ENCODE measurements at regions not wholly inside any gene's neighbourhood (a gene's known extent, or its start where the extent isn't known, plus 50 kb on each side); places are given as distances from the start of the nearest gene placed in this dataset.

GRCh38 chr5:67518227-67518626, 321.6 kb upstream of the CD180 start:
- POLR2A ChIA-PET = no interaction called here
- DNase-seq (ENCODE audit: low read depth in 1 of 2, low spot score in 1 of 2) (no peak), ATAC-seq (no peak), FAIRE-seq (no peak)
- H3K9me3 ChIP-seq = no peaks in the 10 kb centered on the region
- H3K4me1 ChIP-seq = no peaks in the 10 kb centered on the region
- WGBS (ENCODE audit: missing lambda C conversion rate) = 16% methylated on average over 2 of the region's 2 CpGs
- TF ChIP-seq POLR2A (IDR thresholded peaks at IDR 0.05; ENCODE audit: low read length) = no peak
- TF ChIP-seq CHD2 (IDR thresholded peaks at IDR 0.05; ENCODE audit: low read length, partially characterized antibody) = no peak
- TF ChIP-seq TFCP2L1 (CRISPR knock-in tag; IDR thresholded peaks at IDR 0.05) = no peak
- no peak for TF ChIP-seq RARB (CRISPR knock-in tag; IDR thresholded peaks at IDR 0.05)
- no peak for TF ChIP-seq HOXB13 (CRISPR knock-in tag; IDR thresholded peaks at IDR 0.05; ENCODE audit: low read depth)
- TF ChIP-seq RFX5 (IDR thresholded peaks at IDR 0.05) = no peak
- TF ChIP-seq, protein P1, sequence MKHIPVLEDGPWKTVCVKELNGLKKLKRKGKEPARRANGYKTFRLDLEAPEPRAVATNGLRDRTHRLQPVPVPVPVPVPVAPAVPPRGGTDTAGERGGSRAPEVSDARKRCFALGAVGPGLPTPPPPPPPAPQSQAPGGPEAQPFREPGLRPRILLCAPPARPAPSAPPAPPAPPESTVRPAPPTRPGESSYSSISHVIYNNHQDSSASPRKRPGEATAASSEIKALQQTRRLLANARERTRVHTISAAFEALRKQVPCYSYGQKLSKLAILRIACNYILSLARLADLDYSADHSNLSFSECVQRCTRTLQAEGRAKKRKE (CRISPR knock-in tag; IDR thresholded peaks at IDR 0.05; ENCODE audit: low read depth) = no peak
- no peak for TF ChIP-seq HOXA7 (CRISPR knock-in tag; IDR thresholded peaks at IDR 0.05)
- TF ChIP-seq, protein P2, sequence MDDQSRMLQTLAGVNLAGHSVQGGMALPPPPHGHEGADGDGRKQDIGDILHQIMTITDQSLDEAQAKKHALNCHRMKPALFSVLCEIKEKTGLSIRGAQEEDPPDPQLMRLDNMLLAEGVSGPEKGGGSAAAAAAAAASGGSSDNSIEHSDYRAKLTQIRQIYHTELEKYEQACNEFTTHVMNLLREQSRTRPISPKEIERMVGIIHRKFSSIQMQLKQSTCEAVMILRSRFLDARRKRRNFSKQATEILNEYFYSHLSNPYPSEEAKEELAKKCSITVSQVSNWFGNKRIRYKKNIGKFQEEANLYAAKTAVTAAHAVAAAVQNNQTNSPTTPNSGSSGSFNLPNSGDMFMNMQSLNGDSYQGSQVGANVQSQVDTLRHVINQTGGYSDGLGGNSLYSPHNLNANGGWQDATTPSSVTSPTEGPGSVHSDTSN (IDR thresholded peaks at IDR 0.05) = no peak
- no peak overlapping the region for H3K4me2 ChIP-seq
- H3K27ac ChIP-seq = no peak overlapping the region
- no peak overlapping the region for H3K4me3 ChIP-seq
- CTCF ChIA-PET = interaction anchor here (0.6 kb wide), 1 partner anchor 31 kb away, joined by 3 read pairs; no protein-coding TSS in a partner anchor

DNA sequence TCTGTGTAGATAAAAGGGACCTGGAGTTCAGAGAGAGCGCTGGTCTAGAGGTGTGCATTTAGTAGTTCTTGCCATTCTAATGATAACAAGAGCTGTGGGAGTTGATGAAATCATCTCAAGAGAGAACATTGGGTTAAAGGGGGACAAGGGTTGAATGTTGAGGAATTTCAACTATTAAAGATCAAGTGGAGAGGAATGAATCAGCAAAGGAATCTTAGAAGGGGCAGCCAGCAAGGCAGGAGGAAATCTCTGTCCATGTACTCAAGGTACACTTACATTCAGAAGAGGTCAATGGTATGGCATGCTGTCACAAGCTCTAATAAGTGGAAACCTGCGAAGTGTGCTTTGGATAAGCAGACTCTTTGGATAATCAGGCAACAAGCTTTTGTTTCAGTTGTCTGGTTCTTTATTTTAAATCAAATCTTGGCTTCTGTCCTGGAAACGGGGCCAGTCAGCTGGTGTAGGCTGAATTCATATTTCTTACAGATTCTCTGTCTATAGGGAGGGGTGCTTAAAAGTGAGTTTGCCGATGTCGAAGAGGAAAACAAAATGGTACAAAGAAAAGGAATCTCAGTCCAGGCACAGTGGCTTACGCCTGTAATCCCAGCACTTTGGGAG, 320.5 kb upstream of the CD180 start:
- FAIRE-seq = no peak
- CTCF ChIA-PET = no interaction called here
- Histone ChIP-seq H3K4me2 (no peak overlapping the region), H3K4me1 (no peaks in the 10 kb centered on the region), H3K4me3 (no peak overlapping the region), H3K9me3 (no peaks in the 10 kb centered on the region), H3K27ac (no peak overlapping the region)
- POLR2A ChIA-PET = no interaction called here
- ATAC-seq = no peak
- peak in 1 of 2 experiments; percentile 12 for DNase-seq (ENCODE audit: low read depth in 1 of 2, low spot score in 1 of 2)
- TF ChIP-seq HOXB5 (CRISPR knock-in tag; IDR thresholded peaks at IDR 0.05) (no peak), MAZ (IDR thresholded peaks at IDR 0.05; ENCODE audit: borderline replicate concordance, low read depth, low read length) (no peak), RNF2 (IDR thresholded peaks at IDR 0.05; ENCODE audit: borderline replicate concordance, low read depth) (no peak), ESRRA (IDR thresholded peaks at IDR 0.05; ENCODE audit: borderline replicate concordance, low read length) (no peak), MYC (IDR thresholded peaks at IDR 0.05; ENCODE audit: borderline replicate concordance, low read length) (no peak), KDM5A (IDR thresholded peaks at IDR 0.05) (no peak), ZNF302 (CRISPR knock-in tag; IDR thresholded peaks at IDR 0.05) (no peak), FOSL2 (IDR thresholded peaks at IDR 0.05) (no peak), FOSL2 (CRISPR knock-in tag; IDR thresholded peaks at IDR 0.05) (no peak), RFX5 (IDR thresholded peaks at IDR 0.05) (no peak), RARB (CRISPR knock-in tag; IDR thresholded peaks at IDR 0.05) (no peak), RCOR1 (IDR thresholded peaks at IDR 0.05; ENCODE audit: low read depth, low read length) (no peak), ZC3H11A (IDR thresholded peaks at IDR 0.05) (no peak), FOSB (CRISPR knock-in tag; IDR thresholded peaks at IDR 0.05) (no peak), FOXS1 (CRISPR knock-in tag; IDR thresholded peaks at IDR 0.05) (no peak), HEYL (CRISPR knock-in tag; IDR thresholded peaks at IDR 0.05) (no peak), NFE2L2 (conservative IDR thresholded peaks at IDR 0.05; ENCODE audit: low read length) (no peak)
- TF ChIP-seq, protein P3, sequence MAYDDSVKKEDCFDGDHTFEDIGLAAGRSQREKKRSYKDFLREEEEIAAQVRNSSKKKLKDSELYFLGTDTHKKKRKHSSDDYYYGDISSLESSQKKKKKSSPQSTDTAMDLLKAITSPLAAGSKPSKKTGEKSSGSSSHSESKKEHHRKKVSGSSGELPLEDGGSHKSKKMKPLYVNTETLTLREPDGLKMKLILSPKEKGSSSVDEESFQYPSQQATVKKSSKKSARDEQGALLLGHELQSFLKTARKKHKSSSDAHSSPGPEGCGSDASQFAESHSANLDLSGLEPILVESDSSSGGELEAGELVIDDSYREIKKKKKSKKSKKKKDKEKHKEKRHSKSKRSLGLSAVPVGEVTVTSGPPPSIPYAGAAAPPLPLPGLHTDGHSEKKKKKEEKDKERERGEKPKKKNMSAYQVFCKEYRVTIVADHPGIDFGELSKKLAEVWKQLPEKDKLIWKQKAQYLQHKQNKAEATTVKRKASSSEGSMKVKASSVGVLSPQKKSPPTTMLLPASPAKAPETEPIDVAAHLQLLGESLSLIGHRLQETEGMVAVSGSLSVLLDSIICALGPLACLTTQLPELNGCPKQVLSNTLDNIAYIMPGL (CRISPR knock-in tag; IDR thresholded peaks at IDR 0.05; ENCODE audit: borderline replicate concordance) = no peak
- TF ChIP-seq, protein P4, sequence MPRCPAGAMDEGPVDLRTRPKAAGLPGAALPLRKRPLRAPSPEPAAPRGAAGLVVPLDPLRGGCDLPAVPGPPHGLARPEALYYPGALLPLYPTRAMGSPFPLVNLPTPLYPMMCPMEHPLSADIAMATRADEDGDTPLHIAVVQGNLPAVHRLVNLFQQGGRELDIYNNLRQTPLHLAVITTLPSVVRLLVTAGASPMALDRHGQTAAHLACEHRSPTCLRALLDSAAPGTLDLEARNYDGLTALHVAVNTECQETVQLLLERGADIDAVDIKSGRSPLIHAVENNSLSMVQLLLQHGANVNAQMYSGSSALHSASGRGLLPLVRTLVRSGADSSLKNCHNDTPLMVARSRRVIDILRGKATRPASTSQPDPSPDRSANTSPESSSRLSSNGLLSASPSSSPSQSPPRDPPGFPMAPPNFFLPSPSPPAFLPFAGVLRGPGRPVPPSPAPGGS (IDR thresholded peaks at IDR 0.05) = no peak
- WGBS (ENCODE audit: missing lambda C conversion rate) = 41% methylated on average over 6 of the region's 6 CpGs
